Astrocyte of the cerebellum (primary cell): ENCODE measurements at regions not wholly inside any gene's neighbourhood (a gene's known extent, or its start where the extent isn't known, plus 50 kb on each side); places are given as distances from the start of the nearest gene placed in this dataset.
"Not testable (repeated sequence)": the region's sequence is repeated elsewhere in the genome, so short reads cannot be mapped to it uniquely, and the experiment has no call there.

Experiments
- DNase-seq: peaks from one replicate; pipeline ENCODE4 v3.0.0-alpha.2; 2011; ENCODE audit warnings: low read depth
- H3K4me3 ChIP-seq: 2 replicates; pipeline ENCODE4 v1.5.1; 2011; ENCODE audit warnings: mild to moderate bottlenecking, low read depth, low read length, moderate library complexity
- in situ Hi-C: cut with HindIII; loops from 2 replicates; pipeline ENCODE4 v1.10.0; 2017; ENCODE audit warnings: low sequenced_read_pairs
- TF ChIP-seq, protein P1 (sequence below): IDR thresholded peaks from 2 replicates; pipeline ENCODE4 v1.5.1; 2012; ENCODE audit warnings: low read length, low read depth, moderate library complexity, mild to moderate bottlenecking; ENCODE audit errors: missing control alignments

DNA sequence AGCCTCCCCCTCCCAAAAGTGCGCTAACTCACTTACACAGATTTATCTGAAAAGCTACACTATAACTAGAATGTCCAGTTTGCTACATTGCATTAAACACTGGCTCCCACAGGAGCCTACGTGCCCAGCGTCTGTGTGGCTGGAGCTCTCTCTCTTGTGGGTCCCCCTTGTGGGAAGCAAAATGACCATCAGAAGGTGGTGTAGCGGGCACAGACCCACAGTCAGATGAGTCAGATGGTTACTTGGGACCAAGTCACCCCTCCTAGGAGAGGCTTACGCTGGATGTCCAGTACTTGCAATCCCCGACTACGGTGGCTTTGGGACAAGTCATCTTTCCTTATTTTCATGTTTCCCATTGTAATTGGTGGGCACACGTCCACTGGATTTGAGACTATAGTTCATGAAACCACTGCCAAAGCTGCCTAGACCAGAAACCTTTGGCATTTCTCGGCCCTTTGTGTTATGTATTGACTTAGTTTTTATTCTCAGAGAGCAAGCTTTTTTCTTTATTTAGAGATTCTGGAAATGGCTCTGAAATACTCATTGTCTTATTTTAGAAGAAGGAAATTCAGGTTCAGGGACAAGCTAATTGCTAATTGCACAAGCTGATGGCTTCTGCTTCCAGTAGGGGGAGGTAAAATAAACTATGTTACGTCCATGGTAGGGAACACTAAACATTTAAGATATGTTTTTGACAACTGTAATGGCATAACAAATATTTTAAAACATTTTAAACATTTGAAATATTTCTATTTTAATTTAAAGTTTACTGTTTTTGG lies 137.8 kb upstream of the GRK3 start:
- TF ChIP-seq, protein P1, sequence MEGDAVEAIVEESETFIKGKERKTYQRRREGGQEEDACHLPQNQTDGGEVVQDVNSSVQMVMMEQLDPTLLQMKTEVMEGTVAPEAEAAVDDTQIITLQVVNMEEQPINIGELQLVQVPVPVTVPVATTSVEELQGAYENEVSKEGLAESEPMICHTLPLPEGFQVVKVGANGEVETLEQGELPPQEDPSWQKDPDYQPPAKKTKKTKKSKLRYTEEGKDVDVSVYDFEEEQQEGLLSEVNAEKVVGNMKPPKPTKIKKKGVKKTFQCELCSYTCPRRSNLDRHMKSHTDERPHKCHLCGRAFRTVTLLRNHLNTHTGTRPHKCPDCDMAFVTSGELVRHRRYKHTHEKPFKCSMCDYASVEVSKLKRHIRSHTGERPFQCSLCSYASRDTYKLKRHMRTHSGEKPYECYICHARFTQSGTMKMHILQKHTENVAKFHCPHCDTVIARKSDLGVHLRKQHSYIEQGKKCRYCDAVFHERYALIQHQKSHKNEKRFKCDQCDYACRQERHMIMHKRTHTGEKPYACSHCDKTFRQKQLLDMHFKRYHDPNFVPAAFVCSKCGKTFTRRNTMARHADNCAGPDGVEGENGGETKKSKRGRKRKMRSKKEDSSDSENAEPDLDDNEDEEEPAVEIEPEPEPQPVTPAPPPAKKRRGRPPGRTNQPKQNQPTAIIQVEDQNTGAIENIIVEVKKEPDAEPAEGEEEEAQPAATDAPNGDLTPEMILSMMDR: peak; percentile 31
- H3K4me3 ChIP-seq, DNase-seq, in situ Hi-C loops: not testable (repeated sequence)

DNA sequence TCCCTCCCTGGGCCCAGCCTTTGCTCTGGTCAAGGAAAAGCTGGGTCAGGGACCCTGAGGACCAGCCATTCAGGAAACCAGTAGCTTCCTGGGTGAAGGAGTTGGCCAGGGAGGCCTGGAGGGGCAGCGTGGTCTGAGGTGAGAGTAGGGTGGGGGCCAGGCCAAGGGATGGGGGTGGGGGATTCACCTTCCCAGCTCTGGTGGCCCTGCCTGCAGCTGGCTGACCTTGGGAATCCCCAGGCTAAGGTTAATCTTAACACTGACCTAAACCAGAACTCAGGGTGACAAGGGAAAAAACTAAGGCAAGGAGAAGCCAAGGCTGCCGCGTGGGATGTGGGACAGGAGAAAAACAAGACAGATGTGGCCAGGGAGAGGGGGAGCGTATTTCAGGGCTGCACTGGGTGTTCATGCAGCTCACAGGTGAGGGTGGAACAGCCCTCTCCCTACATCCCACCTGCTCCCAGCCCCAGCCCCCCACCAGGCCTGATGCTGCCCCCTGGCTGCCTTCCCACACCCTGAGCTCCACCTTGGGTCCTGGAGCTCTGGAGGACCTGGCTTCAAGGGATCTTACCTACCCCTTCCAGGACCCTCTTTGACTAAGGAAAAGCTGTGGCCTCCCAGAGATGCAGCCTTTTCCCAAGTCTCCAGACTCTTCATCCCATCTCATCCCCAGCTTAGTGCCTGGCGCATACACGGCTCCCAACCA lies 132.7 kb upstream of the GRK3 start:
- H3K4me3 ChIP-seq, in situ Hi-C loops, DNase-seq: not testable (repeated sequence)

DNA sequence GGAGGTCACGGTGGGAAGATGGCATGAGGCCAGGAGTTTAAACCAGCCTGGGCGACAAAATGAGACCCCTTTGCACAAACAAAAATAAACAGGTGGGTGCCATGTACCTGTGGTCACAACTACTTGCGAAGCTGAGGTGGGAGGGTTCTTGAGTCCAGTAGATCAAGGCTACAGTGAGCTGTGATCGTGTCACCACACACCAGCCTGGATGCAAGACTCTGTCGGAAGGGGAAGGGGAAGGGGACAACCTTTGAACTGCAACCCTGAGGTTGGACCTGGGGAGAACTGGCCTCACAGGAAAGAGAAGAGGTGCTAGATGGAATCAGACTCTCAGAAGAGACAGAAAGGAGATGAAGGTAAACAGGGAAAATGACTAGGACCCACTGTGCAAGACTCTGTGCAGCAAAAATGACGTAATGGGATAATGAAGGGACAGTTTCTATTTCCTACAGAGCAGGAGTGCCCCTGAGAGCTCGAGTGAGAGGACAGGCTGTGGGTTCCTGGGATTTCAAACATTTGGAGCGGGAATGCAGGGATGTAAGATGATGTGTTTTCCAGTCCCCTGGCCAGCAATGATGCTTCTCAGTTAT lies 131.0 kb upstream of the GRK3 start:
- in situ Hi-C loops, DNase-seq, H3K4me3 ChIP-seq: not testable (repeated sequence)

DNA sequence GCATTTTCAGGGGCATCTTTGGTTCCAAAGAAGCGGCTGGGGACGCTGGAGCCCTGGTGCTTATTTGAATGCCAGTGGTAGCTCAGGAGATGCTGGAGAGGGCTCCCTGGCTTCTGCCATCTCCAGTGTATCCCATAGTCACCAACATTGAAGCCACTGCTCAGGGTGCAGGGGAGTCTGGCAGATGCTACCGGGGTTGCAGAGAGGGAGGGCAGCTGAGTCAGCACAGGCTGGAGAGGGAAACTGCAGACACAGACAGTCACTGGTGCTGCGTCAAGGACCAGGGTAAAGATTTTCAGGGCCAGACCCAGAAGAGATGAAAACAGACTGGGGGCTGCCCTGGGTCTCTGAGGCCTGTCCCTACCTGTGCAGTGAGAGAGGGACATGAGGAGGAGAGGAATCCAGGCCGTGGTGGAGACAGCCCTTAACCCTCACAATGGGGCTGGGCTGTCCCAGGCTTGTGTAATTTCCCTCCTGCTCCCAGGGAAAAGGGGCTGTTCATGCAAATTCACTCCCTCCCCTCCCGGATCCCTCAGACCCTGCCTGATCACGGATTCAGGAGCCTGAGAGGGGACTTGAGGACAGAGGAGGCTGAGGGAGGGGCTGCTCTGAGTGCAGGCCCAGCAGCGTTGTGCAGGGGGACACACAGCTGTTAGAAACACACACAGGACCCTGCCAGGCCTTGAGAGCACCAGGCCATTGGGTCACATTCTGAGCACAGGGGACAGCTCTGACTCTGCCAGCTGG lies 126.9 kb upstream of the GRK3 start:
- in situ Hi-C loops: no loop called here
- TF ChIP-seq, protein P1: no peak
- DNase-seq: no peak
- H3K4me3 ChIP-seq: no peak overlapping the region

DNA sequence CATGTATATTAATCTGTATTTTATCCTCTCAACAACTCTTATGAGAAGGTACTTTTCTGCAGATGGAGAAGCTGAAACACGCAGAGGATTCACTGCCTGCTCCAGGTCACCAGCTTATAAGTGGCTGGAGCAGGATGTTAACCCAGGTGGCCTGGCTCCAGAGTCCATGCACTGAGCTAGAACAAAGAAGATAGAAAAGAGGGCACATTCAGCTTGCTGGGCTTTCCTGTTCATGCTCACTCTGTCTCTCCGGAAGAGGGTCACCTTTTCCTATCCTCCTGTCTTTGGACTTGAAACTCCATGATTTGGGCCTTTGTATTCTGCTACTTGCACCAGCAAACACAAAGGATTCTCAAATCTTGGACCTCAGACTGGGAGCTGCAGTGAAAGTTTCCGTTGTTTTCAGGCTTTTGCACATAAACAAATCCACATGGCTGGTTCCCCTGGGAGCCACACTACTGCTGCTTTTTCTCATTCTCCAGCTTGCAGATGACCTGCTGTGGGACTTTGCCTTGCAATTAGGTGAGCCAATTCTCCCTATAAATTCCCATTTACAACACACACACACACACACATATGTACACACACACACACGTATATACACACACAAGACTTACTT lies 117.3 kb upstream of the GRK3 start:
- no peak overlapping the region for H3K4me3 ChIP-seq
- in situ Hi-C loops: no loop called here
- DNase-seq: no peak
- TF ChIP-seq, protein P1: no peak

DNA sequence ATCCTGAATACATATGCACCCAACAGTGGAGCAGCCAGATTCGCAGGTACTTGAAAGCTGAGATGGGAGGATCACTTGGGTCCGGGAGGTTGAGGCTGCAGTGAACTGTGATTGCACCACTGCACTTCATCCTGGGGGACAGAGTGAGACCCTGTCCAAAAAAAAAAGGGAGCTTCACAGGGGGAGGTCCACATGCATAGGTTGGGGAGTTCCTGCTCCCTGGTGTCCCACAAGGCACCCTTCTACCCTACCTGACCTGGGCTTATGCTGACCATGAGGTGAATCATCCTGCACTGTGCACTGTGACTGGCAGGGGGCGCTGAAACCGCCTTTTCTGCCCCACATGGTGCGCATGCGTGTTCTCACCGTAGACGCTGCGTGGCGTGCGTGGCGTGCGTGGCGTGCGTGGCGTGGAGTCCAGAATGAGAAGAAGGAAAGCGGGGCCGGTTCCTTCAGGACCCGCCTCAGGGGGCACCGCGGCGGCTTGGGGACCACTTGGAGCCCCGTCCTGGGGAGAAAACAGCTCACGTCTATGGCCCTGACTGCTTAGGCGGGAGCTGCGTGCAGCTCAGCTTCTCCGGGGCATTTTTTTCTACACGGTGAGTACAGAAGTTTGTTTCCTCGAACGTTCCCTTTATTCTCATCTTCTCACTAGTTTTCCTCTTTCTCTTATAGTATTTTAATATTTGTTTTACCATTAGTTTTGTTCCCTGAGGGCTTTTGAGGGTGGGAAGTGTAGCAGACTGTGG lies 116.6 kb upstream of the GRK3 start:
- in situ Hi-C loops: no loop called here
- H3K4me3 ChIP-seq: peak overlapping the region; percentile 61
- TF ChIP-seq, protein P1: peak; percentile 93
- peak; percentile 54 for DNase-seq
